Ovary (tissue), 7 donors: ENCODE measurements at regions not wholly inside any gene's neighbourhood (a gene's known extent, or its start where the extent isn't known, plus 50 kb on each side); places are given as distances from the start of the nearest gene placed in this dataset.

Experiments used
- DNase-seq, 5 donors: peaks; one replicate each; pipeline ENCODE4 v3.0.0-alpha.2; 2019 to 2020
- H3K27ac ChIP-seq, 2 donors: fragments of 200-600 bp; one replicate each; pipeline versions ENCODE4 v1.5.1 to v1.8.0; 2019 to 2022
- H3K27me3 ChIP-seq: fragments of 200-600 bp; one replicate; pipeline ENCODE4 v1.8.0; 2022
- H3K36me3 ChIP-seq: fragments of 200-600 bp; sonication (generic); one replicate; pipeline ENCODE4 v1.5.1; 2019
- H3K4me1 ChIP-seq: one replicate; pipeline ENCODE4 v1.8.1; 2013; ENCODE audit warnings: mild to moderate bottlenecking, moderate library complexity; ENCODE audit not compliant: insufficient read depth
- H3K4me3 ChIP-seq: fragments of 200-600 bp; sonication (generic); one replicate; pipeline ENCODE4 v1.5.1; 2017
- H3K9me3 ChIP-seq, 2 donors: fragments of 200-600 bp in 1 of 2; sonication (generic) in 1 of 2; one replicate each; pipeline versions ENCODE4 v1.5.1 to v1.8.1; 2013 to 2019; ENCODE audit warnings: mild to moderate bottlenecking in 1 of 2, moderate library complexity in 1 of 2
- EP300 ChIP-seq: sonication (generic); formaldehyde crosslinking; IDR thresholded peaks from one replicate; pipeline ENCODE4 v1.6.1; 2017; ENCODE audit warnings: antibody characterized with exemption
- POLR2A ChIP-seq: fragments of 450-650 bp; IDR thresholded peaks from one replicate; pipeline ENCODE4 v1.6.1; 2017; ENCODE audit warnings: antibody characterized with exemption, mild to moderate bottlenecking, moderate library complexity
- WGBS, 3 donors: extraction: QIAGEN DNeasy Blood & Tissue Kit in 1 of 3; methylation state at CpG; one replicate each; pipeline versions ENCODE4 v1.1.5 to v1.1.7; 2013 to 2017; 5-methylcytosine and 5-hydroxymethylcytosine counted together
- intact Hi-C, 4 donors: fragments of 100-400 bp; cut with DNase I; formaldehyde crosslinking; loops; one replicate each; pipeline versions ENCODE4 v1.11.0 to v1.15.1; 2022 to 2023
- TF ChIP-seq, protein P1 (sequence below), 3 donors: fragments of 450-650 bp in 2 of 3; fragments of 200-600 bp in 1 of 3; IDR thresholded peaks; one replicate each; pipeline versions ENCODE4 v1.5.1 to v1.8.0; 2016 to 2022; ENCODE audit warnings: antibody characterized with exemption in 3 of 3, mild to moderate bottlenecking in 1 of 3
- donor health status: DM: no; HTN: no; CAD: no; lungs with moderate emphysema.
- donor health status: DM: no; HTN: no; CAD: no.
- donor health status: Bipolar disorder and iron deficiency.
- donor health status: DM: no; HTN: no; CAD: no.
- donor health status: DM: yes; HTN: yes; CAD: no.

- Histone ChIP-seq H3K27me3 (no peaks in the 10 kb centered on the region), H3K9me3 (no peaks in the 10 kb centered on the region), H3K36me3 (no peaks in the 10 kb centered on the region), H3K27ac (no peak overlapping the region), H3K4me3 (no peak overlapping the region), H3K4me1 (peaks cover 8% of the 10 kb centered on the region)
- DNase-seq = no peak
- TF ChIP-seq EP300 (no peak), POLR2A (no peak)
- TF ChIP-seq, protein P1, sequence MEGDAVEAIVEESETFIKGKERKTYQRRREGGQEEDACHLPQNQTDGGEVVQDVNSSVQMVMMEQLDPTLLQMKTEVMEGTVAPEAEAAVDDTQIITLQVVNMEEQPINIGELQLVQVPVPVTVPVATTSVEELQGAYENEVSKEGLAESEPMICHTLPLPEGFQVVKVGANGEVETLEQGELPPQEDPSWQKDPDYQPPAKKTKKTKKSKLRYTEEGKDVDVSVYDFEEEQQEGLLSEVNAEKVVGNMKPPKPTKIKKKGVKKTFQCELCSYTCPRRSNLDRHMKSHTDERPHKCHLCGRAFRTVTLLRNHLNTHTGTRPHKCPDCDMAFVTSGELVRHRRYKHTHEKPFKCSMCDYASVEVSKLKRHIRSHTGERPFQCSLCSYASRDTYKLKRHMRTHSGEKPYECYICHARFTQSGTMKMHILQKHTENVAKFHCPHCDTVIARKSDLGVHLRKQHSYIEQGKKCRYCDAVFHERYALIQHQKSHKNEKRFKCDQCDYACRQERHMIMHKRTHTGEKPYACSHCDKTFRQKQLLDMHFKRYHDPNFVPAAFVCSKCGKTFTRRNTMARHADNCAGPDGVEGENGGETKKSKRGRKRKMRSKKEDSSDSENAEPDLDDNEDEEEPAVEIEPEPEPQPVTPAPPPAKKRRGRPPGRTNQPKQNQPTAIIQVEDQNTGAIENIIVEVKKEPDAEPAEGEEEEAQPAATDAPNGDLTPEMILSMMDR (IDR thresholded peaks at IDR 0.05) = no peak
- intact Hi-C loops = no loop called here
- 91 to 93% (median 92%) methylated on average over 13 of the region's 13 CpGs for WGBS, 3 donors
These were observed 178.1 kb upstream of the RUNX1 start for GRCh38 chr21:35226968-35227744.

DNA sequence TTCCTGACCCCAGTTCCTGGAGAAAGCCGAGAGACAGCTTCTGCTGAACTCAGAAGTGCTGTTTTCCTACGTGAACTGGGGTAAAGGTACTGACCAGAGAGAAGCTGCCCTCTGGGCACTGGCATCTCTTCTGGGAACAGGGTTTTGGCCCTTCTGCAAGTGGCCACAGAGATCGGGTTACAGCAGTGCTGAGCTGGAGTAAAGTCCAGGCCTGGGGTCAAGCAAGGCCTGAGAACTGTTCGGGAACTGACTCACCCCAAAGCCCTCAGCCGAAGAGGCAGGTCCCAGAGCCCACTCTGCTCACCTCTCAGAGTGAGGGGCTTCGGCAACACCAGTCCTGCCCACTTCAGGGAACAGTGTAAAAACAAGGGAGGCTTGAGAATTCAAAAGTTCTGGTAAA lies 177.2 kb upstream of the RUNX1 start:
- Histone ChIP-seq H3K4me1 (peaks cover 6% of the 10 kb centered on the region), H3K4me3 (no peak overlapping the region), H3K9me3 (no peaks in the 10 kb centered on the region), H3K36me3 (no peaks in the 10 kb centered on the region), H3K27ac (no peak overlapping the region), H3K27me3 (no peaks in the 10 kb centered on the region)
- no peak for DNase-seq
- intact Hi-C loops = no loop called here
- TF ChIP-seq, protein P1 (IDR thresholded peaks at IDR 0.05) = no peak
- TF ChIP-seq POLR2A (no peak), EP300 (no peak)
- 57 to 78% (median 66%) methylated on average over 6 of the region's 6 CpGs for WGBS, 3 donors

DNA sequence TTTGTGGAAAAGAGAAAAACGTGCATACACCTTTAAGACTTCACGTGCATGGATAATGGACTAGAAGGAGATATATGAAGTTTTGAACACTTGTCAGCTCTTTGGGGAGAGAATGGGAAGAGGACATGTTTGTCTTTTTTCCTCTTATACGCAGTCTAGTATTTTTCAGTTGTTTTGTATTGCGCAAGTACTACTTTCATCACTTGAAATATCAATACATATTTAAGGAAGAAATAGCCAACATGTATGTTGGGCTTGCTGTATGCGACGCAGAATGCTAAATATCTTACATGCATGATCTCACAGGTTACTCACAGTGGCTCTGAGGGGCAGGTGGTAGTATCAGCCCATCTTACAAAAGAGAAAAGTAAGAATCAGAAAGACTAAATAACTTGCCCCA lies 176.5 kb upstream of the RUNX1 start:
- Histone ChIP-seq H3K4me1 (peaks cover 6% of the 10 kb centered on the region), H3K36me3 (no peaks in the 10 kb centered on the region), H3K27ac (no peak overlapping the region), H3K27me3 (no peaks in the 10 kb centered on the region), H3K9me3 (no peaks in the 10 kb centered on the region), H3K4me3 (no peak overlapping the region)
- no peak for DNase-seq
- 92 to 97% (median 95%) methylated on average over 6 of the region's 6 CpGs for WGBS, 3 donors
- TF ChIP-seq POLR2A (no peak), EP300 (no peak)
- TF ChIP-seq, protein P1 (IDR thresholded peaks at IDR 0.05) = no peak
- intact Hi-C loops = no loop called here

GRCh38 chr21:35223480-35224156 lies 174.5 kb upstream of the RUNX1 start:
- 77 to 81% (median 81%) methylated on average over 6 of the region's 6 CpGs for WGBS, 3 donors
- intact Hi-C loops = no loop called here
- no peak for DNase-seq
- Histone ChIP-seq H3K4me3 (no peak overlapping the region), H3K36me3 (no peaks in the 10 kb centered on the region), H3K4me1 (peaks cover 5% of the 10 kb centered on the region), H3K27ac (no peak overlapping the region), H3K9me3 (no peaks in the 10 kb centered on the region), H3K27me3 (no peaks in the 10 kb centered on the region)
- TF ChIP-seq, protein P1 (IDR thresholded peaks at IDR 0.05) = no peak
